Endothelial cell of umbilical vein (primary cell): ENCODE measurements at regions not wholly inside any gene's neighbourhood (a gene's known extent, or its start where the extent isn't known, plus 50 kb on each side); places are given as distances from the start of the nearest gene placed in this dataset.

ENCODE experiments used
- BruUV-seq: library from RNA; stranded (reverse); fragments of 400-500 nt; replicated peaks from 2 replicates; lab custom pipeline; 2021; lab: Mats Ljungman, UMichigan
- CTCF ChIA-PET: fragments of 300-600, 350-600 bp; sonication (Branson Sonifier 250); formaldehyde crosslinking; loops from one replicate; lab custom pipeline; 2021; ENCODE audit warnings: antibody characterized with exemption, inconsistent platforms; lab: Charles Lee
- POLR2A ChIA-PET: fragments of 300-600, 350-600 bp; sonication (Branson Sonifier 250); formaldehyde crosslinking; loops from one replicate; lab custom pipeline; 2021; ENCODE audit warnings: antibody characterized with exemption, inconsistent platforms; lab: Charles Lee
- DNase-seq: peaks from one replicate; pipeline ENCODE4 v3.0.0-alpha.2; 2011; ENCODE audit warnings: low read depth, low spot score
- FAIRE-seq: peaks from 2 replicates; lab custom pipeline; 2011; peaks lifted over from hg19 to GRCh38; lab: Jason Lieb, UNC
- H2AFZ ChIP-seq: 2 replicates; pipeline ENCODE4 v1.6.0; 2012; ENCODE audit warnings: low read depth, low read length, control low read depth, inconsistent platforms
- H3K27ac ChIP-seq: 2 replicates; pipeline ENCODE4 v1.5.1; 2011; ENCODE audit warnings: low read depth, mild to moderate bottlenecking, control low read depth, low read length, moderate library complexity; ENCODE audit not compliant: insufficient read depth
- H3K27me3 ChIP-seq, 2 experiments: 2 replicates each; pipeline versions ENCODE4 v1.6.0 to v1.6.1; 2011; ENCODE audit warnings: low read length in 2 of 2, mixed read lengths in 1 of 2; ENCODE audit not compliant: control insufficient read depth in 2 of 2, insufficient read depth in 2 of 2
- H3K36me3 ChIP-seq, 2 experiments: 2 replicates in 1 of 2; 3 replicates in 1 of 2; pipeline ENCODE4 v1.5.1; 2011; ENCODE audit warnings: low read length in 2 of 2, mild to moderate bottlenecking in 1 of 2, moderate library complexity in 1 of 2; ENCODE audit not compliant: control insufficient read depth in 2 of 2, insufficient read depth in 2 of 2; ENCODE audit errors: extremely low read depth in 1 of 2
- H3K4me1 ChIP-seq: 3 replicates; pipeline ENCODE4 v1.5.1; 2011; ENCODE audit warnings: mild to moderate bottlenecking, low read length; ENCODE audit not compliant: control insufficient read depth, insufficient read depth; ENCODE audit errors: extremely low read depth
- H3K4me2 ChIP-seq: 2 replicates; pipeline ENCODE4 v1.6.1; 2011; ENCODE audit warnings: low read length, control low read depth, mixed read lengths; ENCODE audit not compliant: insufficient read depth
- H3K4me3 ChIP-seq, 3 experiments: fragments of 200-600 bp in 1 of 3; sonication (generic), shearing (Covaris generic) in 1 of 3; replicated peaks in 1 of 3; 2 replicates each; pipeline ENCODE4 v1.5.1; 2011 to 2016; ENCODE audit warnings: control low read depth in 3 of 3, low read length in 3 of 3, mild to moderate bottlenecking in 2 of 3, inconsistent platforms in 1 of 3, low read depth in 1 of 3, moderate library complexity in 1 of 3; ENCODE audit not compliant: insufficient read depth in 1 of 3
- H3K79me2 ChIP-seq: 2 replicates; pipeline ENCODE4 v1.6.0; 2012; ENCODE audit warnings: low read length, inconsistent platforms; ENCODE audit not compliant: control insufficient read depth, insufficient read depth
- H3K9ac ChIP-seq: replicated peaks from 2 replicates; pipeline ENCODE3; 2011; ENCODE audit warnings: low read length, control low read depth; ENCODE audit not compliant: insufficient read depth; ENCODE audit errors: extremely low read depth
- H3K9me1 ChIP-seq: replicated peaks from 3 replicates; pipeline ENCODE4 v1.6.0; 2011; ENCODE audit warnings: mild to moderate bottlenecking, low read length; ENCODE audit not compliant: control insufficient read depth, insufficient read depth; ENCODE audit errors: extremely low read depth
- H3K9me3 ChIP-seq: replicated peaks from 2 replicates; pipeline ENCODE4 v1.5.1; 2012; ENCODE audit warnings: low read length, inconsistent platforms; ENCODE audit not compliant: control insufficient read depth, insufficient read depth
- H4K20me1 ChIP-seq: replicated peaks from 2 replicates; pipeline ENCODE3; 2011; ENCODE audit warnings: mild to moderate bottlenecking, low read length; ENCODE audit not compliant: control insufficient read depth, insufficient read depth; ENCODE audit errors: extremely low read depth
- EZH2 ChIP-seq: IDR thresholded peaks from 2 replicates; pipeline ENCODE4 v1.6.1; 2012; ENCODE audit warnings: borderline replicate concordance, low read depth, mild to moderate bottlenecking, moderate library complexity, low read length, inconsistent platforms; ENCODE audit not compliant: severe bottlenecking
- FOS ChIP-seq: IDR thresholded peaks from 2 replicates; pipeline ENCODE4 v1.6.1; 2011; ENCODE audit warnings: mild to moderate bottlenecking, low read length, moderate library complexity, borderline replicate concordance; ENCODE audit not compliant: insufficient read depth
- GATA2 ChIP-seq: IDR thresholded peaks from 2 replicates; pipeline ENCODE4 v1.7.0; 2011; ENCODE audit warnings: low read depth, mild to moderate bottlenecking, moderate library complexity, mixed read lengths, low read length; ENCODE audit not compliant: insufficient read length, insufficient read depth
- JUN ChIP-seq: IDR thresholded peaks from 2 replicates; pipeline ENCODE4 v1.6.1; 2011; ENCODE audit warnings: borderline replicate concordance, low read depth; ENCODE audit not compliant: insufficient read length, insufficient read depth
- MYC ChIP-seq: IDR thresholded peaks from one replicate; pipeline ENCODE4 v1.6.1; 2011; ENCODE audit warnings: mild to moderate bottlenecking, low read depth, low read length
- POLR2A ChIP-seq: IDR thresholded peaks from 2 replicates; pipeline ENCODE4 v1.6.1; 2012; ENCODE audit warnings: low read depth, mild to moderate bottlenecking, control low read depth, low read length
- POLR2AphosphoS5 ChIP-seq: IDR thresholded peaks from 2 replicates; pipeline ENCODE4 v1.6.1; 2012; ENCODE audit warnings: low read depth, mild to moderate bottlenecking, control low read depth, low read length, moderate library complexity; ENCODE audit not compliant: insufficient read depth
- dilution Hi-C: fragments of 300-500 bp; cut with MboI; formaldehyde crosslinking; loops from one replicate; pipeline ENCODE4 v1.15.0; 2019; ENCODE audit warnings: low sequenced_read_pairs; ENCODE audit not compliant: extremely low pct_ligation_motif_present
- intact Hi-C: fragments of 100-400 bp; cut with micrococcal nuclease; formaldehyde crosslinking; loops from one replicate; pipeline ENCODE4 v1.10.0; 2022
- TF ChIP-seq, protein P1 (sequence below): IDR thresholded peaks from 2 replicates; pipeline ENCODE4 v1.6.1; 2011; ENCODE audit not compliant: insufficient read depth, insufficient read length
- TF ChIP-seq, protein P2 (sequence below), 2 donors: IDR thresholded peaks; 1 replicate in 1 of 2; 2 replicates in 1 of 2; pipeline ENCODE4 v1.5.1; 2011; ENCODE audit warnings: low read length in 2 of 2, mild to moderate bottlenecking in 2 of 2, moderate library complexity in 2 of 2, control low read depth in 1 of 2, inconsistent platforms in 1 of 2, low read depth in 1 of 2; ENCODE audit not compliant: insufficient read depth in 1 of 2; ENCODE audit errors: extremely low read depth in 1 of 2

DNA sequence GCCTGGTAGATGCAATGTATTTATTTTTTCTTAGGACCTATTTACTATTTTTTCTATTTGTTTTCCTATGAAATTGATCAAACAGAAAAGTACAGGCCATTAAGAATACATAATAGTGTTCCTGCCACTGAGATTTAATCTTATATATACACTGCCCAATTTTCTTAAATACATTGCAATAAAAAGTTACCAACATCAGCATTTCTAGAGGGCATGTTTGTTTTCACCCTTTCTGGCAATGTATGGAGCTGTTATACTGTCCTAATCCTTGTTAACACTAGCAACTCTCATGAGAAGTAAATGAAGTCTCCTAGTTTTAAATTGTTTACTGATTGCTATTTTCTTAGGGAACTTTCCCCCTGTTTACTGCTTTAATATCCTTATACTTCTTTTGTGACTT lies 359.1 kb upstream of the SEMA3A start:
- no peaks in the 10 kb centered on the region for H3K9me3 ChIP-seq
- H2AFZ ChIP-seq, result no peak overlapping the region
- ChIA-PET CTCF (no interaction called here), POLR2A (no interaction called here)
- DNase-seq (no peak), FAIRE-seq (no peak)
- TF ChIP-seq EZH2 (no peak), MYC (no peak)
- H3K4me1 ChIP-seq, result no peaks in the 10 kb centered on the region
- no peaks in the 10 kb centered on the region for H3K79me2 ChIP-seq
- no TSS peak for BruUV-seq
- H3K9ac ChIP-seq, result no peak overlapping the region
- H3K9me1 ChIP-seq, result no peaks in the 10 kb centered on the region
- dilution Hi-C loops, result no loop called here
- H3K27ac ChIP-seq, result no peak overlapping the region
- no peak overlapping the region for H3K4me3 ChIP-seq
- no peaks in the 10 kb centered on the region for H3K36me3 ChIP-seq
- H3K27me3 ChIP-seq, result no peaks in the 10 kb centered on the region
- intact Hi-C loops, result no loop called here
- no peaks in the 10 kb centered on the region for H4K20me1 ChIP-seq
- H3K4me2 ChIP-seq, result no peak overlapping the region

GRCh38 chr7:84549409-84549808 lies 354.8 kb upstream of the SEMA3A start:
- POLR2A ChIA-PET, result no interaction called here
- CTCF ChIA-PET, result no interaction called here

More at GRCh38 chr7:84549409-84549808, 354.8 kb upstream of the SEMA3A start:
- Histone ChIP-seq H3K27me3 (no peaks in the 10 kb centered on the region), H3K4me1 (no peaks in the 10 kb centered on the region), H4K20me1 (no peaks in the 10 kb centered on the region), H3K9me1 (no peaks in the 10 kb centered on the region), H3K36me3 (no peaks in the 10 kb centered on the region), H3K9me3 (no peaks in the 10 kb centered on the region), H3K27ac (no peak overlapping the region), H3K9ac (no peak overlapping the region), H2AFZ (no peak overlapping the region), H3K4me3 (no peak overlapping the region), H3K79me2 (no peaks in the 10 kb centered on the region), H3K4me2 (no peak overlapping the region)
- BruUV-seq, result no TSS peak
- no peak for DNase-seq
- intact Hi-C loops (loop anchor here (10.0 kb wide), 1 partner anchor 315 kb away; no protein-coding TSS in a partner anchor), dilution Hi-C loops (no loop called here)
- no peak for FAIRE-seq
- TF ChIP-seq FOS (no peak), JUN (no peak), GATA2 (no peak), EZH2 (no peak), MYC (no peak), POLR2A (no peak), POLR2AphosphoS5 (no peak)
- TF ChIP-seq, protein P1, sequence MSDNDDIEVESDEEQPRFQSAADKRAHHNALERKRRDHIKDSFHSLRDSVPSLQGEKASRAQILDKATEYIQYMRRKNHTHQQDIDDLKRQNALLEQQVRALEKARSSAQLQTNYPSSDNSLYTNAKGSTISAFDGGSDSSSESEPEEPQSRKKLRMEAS, result no peak
- TF ChIP-seq, protein P2, sequence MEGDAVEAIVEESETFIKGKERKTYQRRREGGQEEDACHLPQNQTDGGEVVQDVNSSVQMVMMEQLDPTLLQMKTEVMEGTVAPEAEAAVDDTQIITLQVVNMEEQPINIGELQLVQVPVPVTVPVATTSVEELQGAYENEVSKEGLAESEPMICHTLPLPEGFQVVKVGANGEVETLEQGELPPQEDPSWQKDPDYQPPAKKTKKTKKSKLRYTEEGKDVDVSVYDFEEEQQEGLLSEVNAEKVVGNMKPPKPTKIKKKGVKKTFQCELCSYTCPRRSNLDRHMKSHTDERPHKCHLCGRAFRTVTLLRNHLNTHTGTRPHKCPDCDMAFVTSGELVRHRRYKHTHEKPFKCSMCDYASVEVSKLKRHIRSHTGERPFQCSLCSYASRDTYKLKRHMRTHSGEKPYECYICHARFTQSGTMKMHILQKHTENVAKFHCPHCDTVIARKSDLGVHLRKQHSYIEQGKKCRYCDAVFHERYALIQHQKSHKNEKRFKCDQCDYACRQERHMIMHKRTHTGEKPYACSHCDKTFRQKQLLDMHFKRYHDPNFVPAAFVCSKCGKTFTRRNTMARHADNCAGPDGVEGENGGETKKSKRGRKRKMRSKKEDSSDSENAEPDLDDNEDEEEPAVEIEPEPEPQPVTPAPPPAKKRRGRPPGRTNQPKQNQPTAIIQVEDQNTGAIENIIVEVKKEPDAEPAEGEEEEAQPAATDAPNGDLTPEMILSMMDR (IDR thresholded peaks at IDR 0.05; ENCODE audit: extremely low read depth in 1 of 2, insufficient read depth in 1 of 2, low read depth in 1 of 2, low read length in 2 of 2), result no peak
